8988T (cell line): ENCODE measurements at regions not wholly inside any gene's neighbourhood (a gene's known extent, or its start where the extent isn't known, plus 50 kb on each side); places are given as distances from the start of the nearest gene placed in this dataset.

Source experiments
- DNase-seq: peaks from one replicate; pipeline ENCODE4 v3.0.0; 2011

DNA sequence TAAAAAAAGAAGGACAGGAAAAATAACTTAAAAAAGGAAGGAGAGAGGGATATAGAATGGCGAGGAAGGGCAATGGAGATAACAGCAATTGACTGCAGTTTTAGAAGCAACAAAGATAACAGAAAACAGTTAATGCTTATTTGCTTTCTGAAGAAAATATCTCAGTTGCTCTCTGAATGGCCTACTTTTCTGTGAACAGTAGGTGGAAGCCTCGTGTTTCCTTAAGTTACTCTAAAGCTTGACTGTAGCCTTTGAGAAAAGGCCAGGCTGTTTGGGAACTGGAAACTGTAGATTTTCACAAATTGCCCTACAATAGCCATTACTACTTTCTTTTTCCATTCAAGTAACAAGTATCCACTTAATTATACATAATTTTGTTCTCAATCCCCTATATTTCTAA, 404.5 kb downstream of the YTHDC2 start:
- no peak for DNase-seq

DNA sequence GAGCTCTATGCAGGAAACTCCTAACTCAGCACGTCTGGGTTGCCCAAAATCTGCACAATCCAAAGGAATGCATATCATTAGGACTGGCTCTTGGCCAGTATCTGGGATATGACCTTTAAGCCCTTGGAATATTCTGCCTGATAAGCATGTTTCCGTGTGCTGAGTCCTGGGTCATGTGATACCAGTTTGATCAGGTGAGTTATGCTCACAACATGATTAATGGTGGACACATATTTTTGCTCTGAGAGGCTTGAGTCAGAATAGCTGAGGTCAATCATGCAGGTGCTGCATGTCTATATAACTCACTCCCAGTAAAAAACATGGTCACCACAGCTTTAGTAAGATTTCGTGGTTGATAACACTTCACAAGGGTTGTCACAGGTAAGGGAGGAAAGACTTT, 408.8 kb downstream of the YTHDC2 start:
- no peak for DNase-seq

DNA sequence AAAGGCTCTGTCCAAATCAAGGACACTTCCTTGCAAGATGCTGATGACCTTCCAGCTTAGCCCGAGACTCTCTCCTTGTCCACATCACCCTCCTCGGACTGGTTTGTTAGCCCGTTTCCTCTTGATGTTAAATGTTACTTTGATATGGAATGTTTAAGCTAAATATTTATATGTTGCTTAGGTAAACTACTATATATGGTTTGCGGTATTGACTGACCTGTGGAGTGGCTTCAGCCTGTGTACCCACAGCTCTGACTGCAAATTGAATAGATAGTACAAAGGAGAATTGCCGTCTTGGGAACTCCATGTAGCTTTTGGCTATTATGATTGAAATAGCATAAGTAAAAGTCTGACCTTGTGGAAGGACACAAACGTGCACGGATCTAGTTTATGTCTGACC, 422.0 kb downstream of the YTHDC2 start:
- no peak for DNase-seq

DNA sequence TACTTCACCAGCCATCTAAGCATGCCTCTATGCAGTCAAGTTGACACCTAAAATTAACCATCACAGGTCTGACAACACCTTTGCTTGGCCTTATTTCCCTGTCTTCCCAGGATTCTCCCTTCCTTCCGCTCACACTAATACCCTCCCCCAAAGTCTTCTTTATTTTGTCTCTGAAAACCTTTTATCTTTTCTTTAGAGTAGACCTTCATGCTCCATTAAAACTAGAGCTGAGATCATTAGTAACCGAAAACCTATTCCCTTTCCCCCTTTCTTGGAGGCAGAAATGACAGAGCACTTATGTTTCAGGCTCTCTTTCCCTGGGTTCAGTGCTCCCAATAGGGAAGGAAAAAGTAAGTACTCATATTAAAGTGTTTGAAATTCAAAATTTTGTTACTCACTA, 423.8 kb downstream of the YTHDC2 start:
- no peak for DNase-seq

DNA sequence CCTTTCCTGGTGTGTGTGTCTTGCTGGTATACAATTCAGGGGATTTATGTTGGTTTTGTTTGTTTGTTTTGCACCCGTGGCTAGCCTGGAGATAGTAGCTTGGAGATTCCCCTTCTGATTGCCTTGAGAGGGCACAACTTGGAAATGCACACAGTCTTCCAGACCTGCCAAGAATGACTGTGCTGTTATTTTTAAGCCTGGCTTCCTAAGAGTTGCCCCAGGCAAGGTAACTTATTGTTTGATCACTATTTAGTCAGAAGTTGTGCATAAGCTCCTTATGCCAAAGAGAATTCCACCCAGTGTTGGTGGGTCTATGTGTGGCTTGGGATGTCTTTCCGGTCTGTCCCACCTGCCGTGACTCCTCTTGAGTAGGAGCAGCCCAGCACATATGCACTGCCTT, 421.9 kb upstream of the KCNN2 start:
- DNase-seq, result no peak

DNA sequence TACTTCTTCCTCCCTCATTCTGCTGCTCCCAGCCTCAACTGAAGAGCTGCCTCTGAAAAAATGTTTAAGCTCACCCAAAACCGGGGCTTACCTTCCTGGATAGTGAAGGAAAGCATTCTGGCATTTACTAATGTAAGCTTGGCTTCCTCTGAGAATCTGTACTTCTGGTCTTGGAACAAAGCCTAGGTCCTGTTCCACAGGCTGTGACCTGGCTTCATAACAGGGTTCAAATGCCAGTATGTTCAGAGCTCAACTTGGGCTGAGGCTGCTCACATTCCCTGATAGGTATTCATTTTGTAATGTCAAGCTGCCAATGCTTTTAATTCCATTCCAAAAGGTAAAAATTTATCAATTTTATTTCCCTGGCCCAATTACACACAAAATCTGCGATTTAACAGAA, 411.7 kb upstream of the KCNN2 start:
- no peak for DNase-seq

DNA sequence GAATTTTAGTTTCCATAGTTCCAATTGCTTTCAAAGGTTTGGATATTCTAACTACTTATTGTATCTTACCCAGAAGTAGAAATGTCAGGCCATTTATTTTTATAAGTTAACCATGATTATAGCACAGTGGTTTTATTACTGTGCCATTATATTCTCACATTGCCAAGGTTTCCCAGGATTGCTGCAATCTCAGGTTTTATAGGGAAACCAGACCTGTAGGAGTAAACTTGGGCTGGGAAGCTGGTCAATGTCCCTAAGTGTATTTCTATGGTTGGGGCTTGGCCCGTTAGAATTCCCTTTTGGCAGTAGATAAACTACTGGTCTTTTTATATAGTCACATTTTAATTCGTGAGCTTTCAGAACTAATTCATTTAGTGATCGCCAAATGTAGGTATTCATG, 396.6 kb upstream of the KCNN2 start:
- DNase-seq, result no peak

DNA sequence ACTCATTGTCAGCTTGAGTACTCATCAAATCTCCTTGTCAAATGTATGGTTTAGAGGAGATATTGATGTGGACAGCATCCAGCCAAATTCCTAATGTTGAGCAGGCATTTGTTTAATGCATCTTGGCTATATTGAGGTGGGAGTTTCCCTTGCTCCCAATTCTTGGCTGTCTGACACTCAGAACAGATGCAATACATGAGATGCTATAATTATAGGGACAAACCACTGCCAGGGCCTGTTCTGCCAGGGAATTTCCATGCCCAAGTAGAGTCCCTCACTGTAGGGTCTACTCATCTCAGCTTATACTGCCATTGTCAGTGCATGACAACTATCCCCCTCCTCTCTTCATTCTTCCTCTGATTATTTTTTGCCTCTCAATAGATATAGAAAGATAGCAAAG, 392.0 kb upstream of the KCNN2 start:
- no peak for DNase-seq

DNA sequence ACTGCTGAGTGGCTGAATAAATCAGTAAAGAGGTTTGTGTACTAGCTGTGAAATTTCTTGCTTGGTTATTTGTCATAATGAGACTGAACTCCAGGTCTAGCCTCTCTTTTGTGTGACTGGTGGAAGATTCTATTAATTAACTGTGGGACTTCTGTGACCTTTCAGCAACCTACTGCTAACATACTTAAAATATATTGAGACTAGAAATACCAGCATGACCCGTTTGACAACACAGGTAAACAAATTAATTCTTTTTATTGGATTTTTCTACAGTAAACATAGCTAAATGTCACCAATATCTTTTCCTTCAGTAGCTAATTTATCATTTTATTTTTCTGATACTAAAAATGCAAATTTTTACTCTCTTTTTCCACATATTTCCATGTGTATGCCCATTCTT, 390.4 kb upstream of the KCNN2 start:
- no peak for DNase-seq

DNA sequence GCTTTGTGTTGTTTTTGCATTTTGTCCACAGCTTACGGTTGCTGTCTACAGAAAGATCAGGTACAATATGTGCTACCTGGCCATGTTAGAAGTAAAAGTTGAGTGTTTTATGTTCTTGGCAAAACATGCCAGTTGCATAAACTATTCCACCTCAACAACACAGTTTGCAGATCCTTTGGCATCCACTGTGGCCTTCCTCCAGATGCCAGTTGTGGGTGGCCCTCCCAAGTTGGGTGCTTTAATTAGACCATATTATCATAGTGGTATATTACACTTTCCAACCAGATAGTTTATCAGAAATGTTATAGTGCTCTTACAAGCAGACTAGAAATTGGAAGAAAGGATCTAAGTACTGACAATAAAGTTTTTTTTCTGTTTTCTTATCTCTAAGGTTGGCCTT, 386.9 kb upstream of the KCNN2 start:
- no peak for DNase-seq

DNA sequence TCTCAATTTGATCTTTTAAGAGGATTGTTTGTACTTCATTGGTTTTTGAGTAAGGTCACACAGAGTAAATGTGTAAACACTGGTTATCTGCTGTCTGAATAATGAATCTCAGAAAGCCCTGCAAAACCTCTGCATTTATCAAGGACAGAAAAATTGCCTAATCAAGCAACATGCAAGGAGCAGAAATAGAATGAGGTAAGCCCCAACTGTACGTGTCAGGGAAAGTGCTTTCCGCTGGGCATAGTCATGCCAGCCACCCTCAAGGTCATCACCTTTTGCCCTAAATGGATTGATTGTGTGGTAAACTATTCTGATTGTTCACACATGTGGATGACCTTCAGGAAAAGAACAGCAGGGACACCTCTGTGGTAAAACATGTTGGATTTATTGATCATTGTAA, 376.9 kb upstream of the KCNN2 start:
- DNase-seq, result no peak

DNA sequence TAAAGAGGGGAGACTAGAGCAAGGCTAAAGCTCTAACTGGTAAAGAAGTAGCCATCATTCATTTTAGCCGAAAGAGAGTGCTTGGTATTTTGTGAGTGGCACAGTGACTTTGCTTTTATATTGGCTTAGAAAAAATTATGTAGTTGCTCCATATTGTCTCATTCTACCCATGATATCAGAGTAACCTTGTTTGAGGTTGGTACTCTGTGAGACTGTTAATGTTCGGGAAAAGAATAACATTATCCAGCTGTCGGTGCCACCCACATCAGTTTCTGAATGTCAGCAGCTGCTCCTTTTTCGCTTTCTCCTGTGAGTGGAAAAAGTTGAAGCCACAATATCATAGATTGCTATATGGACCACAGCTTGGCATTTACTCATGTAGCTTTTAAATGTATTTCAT, 376.4 kb upstream of the KCNN2 start:
- DNase-seq, result no peak

DNA sequence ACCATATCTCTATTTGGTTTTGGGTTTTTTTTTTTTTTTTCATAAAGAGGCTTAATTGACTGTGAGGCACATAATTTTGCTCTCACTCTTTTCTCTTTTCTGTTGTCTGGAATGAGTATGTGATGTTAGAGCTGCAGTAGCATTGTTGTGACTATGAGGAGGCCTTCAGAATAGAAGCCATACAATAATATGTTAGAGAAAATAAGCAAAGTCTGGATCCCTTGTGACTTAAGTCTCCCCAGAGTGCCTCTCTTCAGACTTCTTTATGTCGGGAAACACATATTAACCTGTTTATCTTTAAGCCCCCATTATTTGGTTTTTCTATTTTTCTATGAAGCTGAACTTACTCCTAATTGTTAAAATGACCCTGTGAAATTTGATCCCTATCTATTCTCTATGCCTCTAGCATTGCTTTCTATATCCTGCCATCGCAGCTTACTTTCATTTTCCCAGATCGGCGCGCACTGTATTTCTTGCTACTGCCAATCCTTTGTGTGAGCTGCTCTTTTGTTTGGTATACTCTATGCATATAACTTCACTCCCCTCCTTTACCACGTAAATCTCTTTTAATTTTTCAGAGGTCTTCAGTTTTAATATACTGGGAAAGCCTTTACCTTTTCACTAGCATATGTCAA, 372.5 kb upstream of the KCNN2 start:
- no peak for DNase-seq

DNA sequence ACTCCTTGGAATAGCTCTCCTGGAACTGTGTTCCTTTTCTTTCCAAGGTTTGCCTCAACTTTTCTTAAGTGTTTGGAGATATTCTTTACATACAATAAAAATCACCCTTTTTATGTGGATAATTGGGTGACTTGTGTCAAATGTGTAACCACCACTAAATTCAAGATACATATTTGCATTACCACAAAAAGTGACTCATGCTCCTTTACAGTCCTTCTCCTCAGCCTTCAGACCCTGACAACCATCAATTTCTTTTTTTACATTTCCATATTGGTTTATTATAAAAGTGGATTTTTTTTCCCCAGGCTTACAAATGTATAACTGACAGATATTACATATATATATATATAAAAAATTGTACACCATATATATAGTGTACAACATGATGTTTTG, 372.0 kb upstream of the KCNN2 start:
- DNase-seq, result no peak

DNA sequence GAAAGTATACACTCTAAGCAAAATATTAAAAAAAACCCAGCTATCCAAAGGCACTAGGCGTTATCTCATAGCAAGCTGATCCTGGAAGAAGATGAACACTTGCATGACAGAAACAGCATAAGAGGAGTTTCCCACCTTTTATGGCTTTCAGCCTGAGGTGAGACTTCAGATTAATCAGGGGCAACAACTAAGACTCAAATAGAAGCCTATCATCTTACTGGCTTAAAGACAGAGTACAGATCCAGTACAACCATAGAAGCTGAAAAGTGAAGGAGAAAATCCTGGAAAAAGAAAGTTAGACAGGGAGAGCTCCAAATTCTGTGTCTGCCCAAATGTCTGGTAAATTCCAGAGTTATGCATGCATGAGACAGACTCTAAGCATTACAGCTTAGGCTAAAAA, 360.8 kb upstream of the KCNN2 start:
- no peak for DNase-seq

DNA sequence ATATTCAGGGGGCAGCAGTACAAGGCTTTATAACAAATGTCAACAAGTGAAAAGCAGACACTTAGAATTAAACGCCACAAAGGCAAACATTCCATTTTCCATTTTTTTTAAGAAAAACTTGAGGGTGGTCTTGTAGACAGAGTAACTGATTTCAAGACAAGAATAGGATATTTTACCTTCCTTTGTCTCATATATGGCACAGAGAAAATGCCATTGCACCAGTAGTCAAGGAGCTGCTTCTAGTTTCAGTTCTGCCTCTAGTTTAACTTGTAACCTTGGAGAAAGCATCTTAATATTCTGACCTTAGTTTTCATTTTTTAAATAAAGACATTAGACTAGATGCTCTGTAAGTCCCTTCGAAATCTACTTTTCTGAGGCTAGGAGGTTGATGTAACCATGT, 355.3 kb upstream of the KCNN2 start:
- DNase-seq, result no peak

DNA sequence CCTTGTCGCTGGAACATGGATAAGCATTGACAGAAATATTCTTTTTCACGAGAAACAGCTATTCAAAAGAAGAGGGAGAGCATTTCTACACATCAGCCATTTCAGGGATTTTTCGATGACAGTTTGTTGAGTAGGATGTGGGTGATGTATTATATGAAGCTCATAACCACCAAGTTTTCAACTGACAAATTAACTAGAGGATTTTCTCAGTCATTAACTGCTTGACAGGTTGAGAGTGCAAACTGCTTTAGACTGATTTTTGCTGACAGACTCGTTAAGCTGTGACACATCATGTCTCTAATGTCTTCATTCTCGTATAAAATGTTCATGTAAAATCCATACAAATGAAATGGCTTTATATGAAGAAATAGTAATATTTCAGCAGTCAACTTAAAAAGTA, 354.2 kb upstream of the KCNN2 start:
- no peak for DNase-seq

DNA sequence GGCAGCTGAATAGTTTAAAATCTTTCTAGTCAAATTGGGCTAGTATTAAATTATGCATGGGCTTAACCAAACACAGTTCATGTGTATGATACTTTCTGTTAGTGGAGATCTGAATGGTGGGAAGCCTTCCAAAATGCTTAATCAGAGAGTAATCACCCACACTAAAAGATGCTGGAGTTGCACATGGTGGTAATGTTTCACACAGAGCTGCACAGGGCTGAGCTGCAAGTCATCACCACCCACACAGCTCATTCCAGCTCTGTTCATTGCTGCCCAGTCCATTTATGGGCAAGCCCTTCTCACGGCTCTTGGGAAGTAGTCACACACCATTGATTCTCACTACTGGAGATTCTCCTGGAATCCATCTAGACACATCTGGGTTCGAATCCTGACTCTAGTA, 351.5 kb upstream of the KCNN2 start:
- no peak for DNase-seq

DNA sequence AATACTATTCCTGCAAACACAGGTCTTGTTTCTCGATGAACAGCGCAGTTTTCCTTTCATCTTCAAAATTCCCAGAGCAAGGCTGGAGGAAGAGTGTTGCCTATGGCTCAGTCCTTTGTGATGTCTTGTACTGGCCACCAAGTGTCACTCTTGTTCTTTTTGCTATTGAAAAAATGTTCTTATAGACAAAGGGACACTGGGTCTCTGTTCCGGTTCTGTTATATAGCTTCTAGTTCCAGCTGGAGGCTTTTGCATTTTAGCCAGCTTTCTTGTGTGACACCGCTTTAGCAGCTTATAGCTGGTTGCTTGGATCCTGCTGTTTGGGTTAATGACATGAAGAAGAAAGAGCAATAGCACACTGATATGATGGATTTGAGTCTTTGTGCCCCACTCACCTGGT, 343.7 kb upstream of the KCNN2 start:
- DNase-seq, result no peak

DNA sequence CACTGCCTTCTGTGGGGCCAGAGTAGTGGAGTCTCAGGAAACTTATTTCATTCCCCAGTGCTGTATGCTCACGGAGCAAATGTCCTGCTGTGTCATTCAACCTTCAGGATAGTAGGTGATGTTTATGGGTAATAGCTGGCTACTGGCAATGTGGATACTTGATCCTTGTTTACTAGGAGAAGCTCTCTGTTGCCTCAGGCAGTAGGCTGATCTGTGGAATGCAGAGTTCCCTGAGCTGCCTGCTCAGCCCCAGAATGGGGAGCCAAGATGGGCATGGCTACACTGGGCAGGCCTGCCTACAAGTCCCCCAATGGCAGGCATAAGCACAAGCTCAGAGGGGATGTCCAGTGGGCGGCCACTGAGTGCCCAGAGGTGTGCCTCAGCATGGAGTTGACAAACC, 323.1 kb upstream of the KCNN2 start:
- no peak for DNase-seq

DNA sequence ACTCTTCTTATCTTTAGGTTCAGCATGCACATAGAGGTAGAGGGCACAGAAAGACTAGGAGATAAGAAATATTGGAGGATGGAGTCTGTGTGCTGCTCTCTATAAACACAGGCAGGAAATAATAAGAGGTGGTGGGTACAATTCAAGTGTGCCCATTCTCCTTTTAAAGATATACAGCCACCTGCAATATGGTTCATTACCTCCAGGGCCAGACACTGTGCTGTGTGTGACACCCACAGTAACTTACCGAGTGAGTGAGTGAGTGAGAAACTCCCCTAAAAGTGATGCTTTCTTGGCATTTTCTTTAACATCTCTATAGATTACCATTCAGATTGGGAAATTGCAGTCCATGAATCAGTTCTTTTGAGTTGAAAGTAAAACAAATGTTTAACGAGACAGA, 311.8 kb upstream of the KCNN2 start:
- no peak for DNase-seq

DNA sequence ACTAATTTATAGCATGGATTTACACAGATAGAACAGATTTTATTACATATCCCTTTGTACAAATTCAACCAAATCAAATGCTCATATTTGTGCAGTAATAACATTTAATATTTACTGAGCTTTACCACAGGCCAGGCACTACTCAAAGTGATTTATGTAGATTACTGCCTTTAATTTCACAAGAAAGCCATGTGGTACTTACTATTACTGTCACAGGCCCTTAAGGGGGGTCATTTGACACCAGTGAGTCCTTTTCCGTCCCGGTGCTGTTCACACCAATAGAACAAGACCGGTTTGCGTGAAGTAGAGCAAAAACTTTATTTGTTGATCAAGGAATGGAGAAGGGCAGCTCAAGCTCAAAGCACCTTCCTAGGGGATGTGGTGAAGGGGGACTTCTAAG, 308.5 kb upstream of the KCNN2 start:
- no peak for DNase-seq

DNA sequence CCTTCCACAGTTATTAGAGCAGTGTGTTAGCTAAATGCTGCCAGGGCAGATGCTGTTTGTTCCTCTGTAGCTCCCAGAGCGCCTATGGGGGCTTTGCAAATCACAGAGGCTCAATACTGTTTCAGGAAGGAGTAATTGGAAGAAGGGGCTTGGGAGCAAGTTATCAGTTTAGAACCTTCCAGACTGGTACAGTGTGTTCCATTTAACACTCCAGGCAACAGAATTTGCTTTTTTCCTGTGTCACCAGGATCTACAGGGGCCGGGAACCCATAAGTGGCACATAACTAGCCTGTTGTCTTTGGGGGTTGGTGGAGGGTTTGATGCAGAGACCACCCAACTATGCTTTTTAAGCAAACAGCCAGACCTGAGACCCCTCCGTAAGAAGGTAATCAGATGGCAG, 307.3 kb upstream of the KCNN2 start:
- no peak for DNase-seq

DNA sequence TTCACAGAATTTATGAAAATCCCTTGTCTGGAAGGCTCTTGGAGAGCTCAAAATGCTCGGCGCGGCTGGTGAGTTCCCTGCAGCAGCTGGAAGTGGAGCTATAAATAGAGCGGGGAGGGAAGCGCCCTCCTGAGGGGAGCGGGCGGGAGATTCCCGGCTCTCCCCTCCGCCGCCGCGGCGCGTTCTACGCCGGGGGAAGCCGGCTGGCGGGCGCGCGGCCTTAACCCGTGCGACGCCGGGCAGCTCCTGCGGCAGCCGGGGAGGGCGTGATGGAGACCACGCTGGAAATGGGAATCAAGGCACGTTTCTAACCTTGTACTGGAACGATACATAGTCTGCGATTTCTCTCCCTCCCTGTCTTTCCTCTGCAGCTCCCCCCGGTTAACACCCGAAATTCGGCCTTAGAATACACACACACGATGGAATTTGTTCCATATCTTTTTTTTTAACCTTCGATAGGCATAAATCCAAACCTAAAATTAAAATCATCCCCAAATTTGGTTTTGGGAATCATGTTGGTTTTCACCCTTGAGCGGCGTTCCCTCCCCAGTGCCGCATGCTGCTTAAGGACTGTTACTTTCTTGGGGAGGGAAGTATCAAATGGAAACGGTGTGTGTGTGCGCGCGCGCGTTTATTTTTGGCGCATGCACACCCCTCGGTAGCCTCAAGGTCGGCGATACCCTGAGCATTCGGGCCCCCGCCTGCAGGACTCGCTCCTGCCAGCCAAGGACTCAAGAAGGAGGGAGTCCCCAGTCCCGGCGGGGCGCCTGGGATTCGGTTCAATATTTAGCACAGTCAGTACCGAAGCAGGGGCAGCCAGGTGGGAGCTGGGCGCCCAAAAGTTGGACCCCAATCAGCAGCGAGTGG, 306.3 kb upstream of the KCNN2 start:
- DNase-seq, result no peak

DNA sequence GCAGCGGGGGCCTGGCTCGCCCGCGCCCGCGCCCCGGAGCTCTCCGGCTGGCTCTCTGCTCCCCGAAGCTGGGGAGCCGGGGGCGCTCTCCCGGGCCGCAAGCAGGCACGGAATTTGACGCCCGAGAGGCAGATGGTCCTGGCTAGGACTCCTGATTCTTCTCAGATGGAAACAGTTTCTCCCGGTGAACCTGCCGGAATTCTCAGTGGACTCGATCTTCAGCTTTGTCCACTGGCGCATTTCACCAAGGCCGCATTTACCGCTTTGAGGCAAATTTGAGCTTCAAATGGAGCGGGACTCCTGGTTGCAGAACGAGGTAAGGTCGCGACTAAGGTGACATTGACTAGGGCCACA, 305.7 kb upstream of the KCNN2 start:
- DNase-seq, result no peak
